Keratinocyte (primary cell): ENCODE measurements at regions not wholly inside any gene's neighbourhood (a gene's known extent, or its start where the extent isn't known, plus 50 kb on each side); places are given as distances from the start of the nearest gene placed in this dataset.

Experiments used
- DNase-seq: peaks from one replicate; pipeline ENCODE4 v3.0.0-alpha.2; 2011; ENCODE audit warnings: low read depth, missing footprints, low spot score
- FAIRE-seq: peaks from 2 replicates; lab custom pipeline; 2011; peaks lifted over from hg19 to GRCh38; lab: Jason Lieb, UNC
- H2AFZ ChIP-seq: 2 replicates; pipeline ENCODE4 v1.6.0; 2012; ENCODE audit warnings: low read length, control low read depth, inconsistent platforms; ENCODE audit not compliant: control insufficient read depth
- H3K27ac ChIP-seq: 2 replicates; pipeline ENCODE4 v1.5.1; 2011; ENCODE audit warnings: low read length; ENCODE audit not compliant: control insufficient read depth, insufficient read depth
- H3K27me3 ChIP-seq: 3 replicates; pipeline ENCODE4 v1.6.0; 2011; ENCODE audit warnings: low read length; ENCODE audit not compliant: control insufficient read depth, insufficient read depth; ENCODE audit errors: extremely low read depth
- H3K36me3 ChIP-seq, 2 experiments: 2 replicates in 1 of 2; 3 replicates in 1 of 2; pipeline ENCODE4 v1.5.1; 2011; ENCODE audit warnings: low read length in 2 of 2, mild to moderate bottlenecking in 1 of 2; ENCODE audit not compliant: control insufficient read depth in 2 of 2, insufficient read depth in 2 of 2; ENCODE audit errors: extremely low read depth in 1 of 2
- H3K4me1 ChIP-seq: 3 replicates; pipeline ENCODE4 v1.5.1; 2011; ENCODE audit warnings: low read length; ENCODE audit not compliant: control insufficient read depth, insufficient read depth; ENCODE audit errors: extremely low read depth
- H3K4me2 ChIP-seq: 3 replicates; pipeline ENCODE4 v1.6.0; 2011; ENCODE audit warnings: low read depth, low read length; ENCODE audit not compliant: control insufficient read depth, insufficient read depth; ENCODE audit errors: extremely low read depth
- H3K4me3 ChIP-seq, 3 experiments: fragments of 200-600 bp in 1 of 3; sonication (generic) in 1 of 3; 2 replicates in 2 of 3; 3 replicates in 1 of 3; pipeline ENCODE4 v1.5.1; 2011 to 2016; ENCODE audit warnings: low read length in 3 of 3, mild to moderate bottlenecking in 3 of 3, control low read depth in 2 of 3, inconsistent platforms in 1 of 3, low read depth in 1 of 3, mixed read lengths in 1 of 3, mixed run types in 1 of 3, moderate library complexity in 1 of 3; ENCODE audit not compliant: control insufficient read depth in 2 of 3, insufficient read depth in 2 of 3; ENCODE audit errors: extremely low read depth in 1 of 3
- H3K79me2 ChIP-seq: 2 replicates; pipeline ENCODE4 v1.6.0; 2012; ENCODE audit warnings: low read length; ENCODE audit not compliant: control insufficient read depth, insufficient read depth
- H3K9ac ChIP-seq: 3 replicates; pipeline ENCODE4 v1.6.0; 2011; ENCODE audit warnings: low read length; ENCODE audit not compliant: control insufficient read depth, insufficient read depth; ENCODE audit errors: extremely low read depth
- H3K9me1 ChIP-seq: 3 replicates; pipeline ENCODE4 v1.6.0; 2011; ENCODE audit warnings: low read length; ENCODE audit not compliant: control insufficient read depth, insufficient read depth; ENCODE audit errors: extremely low read depth
- H3K9me3 ChIP-seq: 2 replicates; pipeline ENCODE4 v1.5.1; 2012; ENCODE audit warnings: low read depth, low read length; ENCODE audit not compliant: control insufficient read depth
- H4K20me1 ChIP-seq: 3 replicates; pipeline ENCODE4 v1.6.0; 2011; ENCODE audit warnings: low read length; ENCODE audit not compliant: control insufficient read depth, insufficient read depth; ENCODE audit errors: extremely low read depth
- EZH2 ChIP-seq: IDR thresholded peaks from one replicate; pipeline ENCODE4 v1.6.1; 2012; ENCODE audit warnings: inconsistent platforms, mild to moderate bottlenecking, low read length, moderate library complexity
- dilution Hi-C: fragments of 300-500 bp; cut with MboI; formaldehyde crosslinking; loops from one replicate; pipeline ENCODE4 v1.7.0; 2020; ENCODE audit warnings: low sequenced_read_pairs; ENCODE audit not compliant: extremely low pct_ligation_motif_present
- TF ChIP-seq, protein P1 (sequence below), 3 experiments: IDR thresholded peaks in 1 of 3; conservative IDR thresholded peaks in 1 of 3; optimal IDR thresholded peaks in 1 of 3; 2 replicates in 2 of 3; 3 replicates in 1 of 3; pipeline versions ENCODE3 to v1.5.1; 2011; ENCODE audit warnings: low read length in 3 of 3, mild to moderate bottlenecking in 3 of 3, moderate library complexity in 2 of 3, control low read depth in 1 of 3, inconsistent platforms in 1 of 3; ENCODE audit not compliant: insufficient read depth in 2 of 3; ENCODE audit errors: extremely low read depth in 1 of 3

DNA sequence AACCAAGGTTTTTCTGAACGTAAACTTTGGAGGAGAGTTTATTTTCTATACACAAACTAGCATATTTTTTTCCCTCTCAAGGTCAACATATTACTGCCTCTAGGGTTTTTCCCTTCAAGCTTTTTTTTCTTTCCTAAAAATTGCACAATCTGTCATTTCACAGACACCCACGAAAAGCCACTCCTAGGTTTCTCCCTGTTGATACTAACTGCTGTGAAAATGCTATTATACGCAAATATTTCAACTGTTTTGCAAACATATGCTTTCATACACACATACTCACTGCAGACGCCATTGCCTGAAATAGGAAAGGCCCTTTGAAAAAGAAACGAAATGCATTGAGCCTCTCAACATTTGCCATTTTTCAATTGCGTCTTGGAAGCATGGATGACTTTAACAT is 333.0 kb downstream of the CD83 start:
- Histone ChIP-seq H3K27me3 (no peaks in the 10 kb centered on the region), H4K20me1 (no peaks in the 10 kb centered on the region), H3K79me2 (no peaks in the 10 kb centered on the region), H3K9me3 (no peaks in the 10 kb centered on the region), H3K9me1 (no peaks in the 10 kb centered on the region), H2AFZ (no peak overlapping the region), H3K4me2 (no peak overlapping the region), H3K9ac (no peak overlapping the region), H3K4me3 (no peak overlapping the region), H3K27ac (no peak overlapping the region), H3K36me3 (no peaks in the 10 kb centered on the region), H3K4me1 (peaks cover 19% of the 10 kb centered on the region)
- DNase-seq (no peak), FAIRE-seq (no peak)
- TF ChIP-seq EZH2: no peak
- TF ChIP-seq, protein P1, sequence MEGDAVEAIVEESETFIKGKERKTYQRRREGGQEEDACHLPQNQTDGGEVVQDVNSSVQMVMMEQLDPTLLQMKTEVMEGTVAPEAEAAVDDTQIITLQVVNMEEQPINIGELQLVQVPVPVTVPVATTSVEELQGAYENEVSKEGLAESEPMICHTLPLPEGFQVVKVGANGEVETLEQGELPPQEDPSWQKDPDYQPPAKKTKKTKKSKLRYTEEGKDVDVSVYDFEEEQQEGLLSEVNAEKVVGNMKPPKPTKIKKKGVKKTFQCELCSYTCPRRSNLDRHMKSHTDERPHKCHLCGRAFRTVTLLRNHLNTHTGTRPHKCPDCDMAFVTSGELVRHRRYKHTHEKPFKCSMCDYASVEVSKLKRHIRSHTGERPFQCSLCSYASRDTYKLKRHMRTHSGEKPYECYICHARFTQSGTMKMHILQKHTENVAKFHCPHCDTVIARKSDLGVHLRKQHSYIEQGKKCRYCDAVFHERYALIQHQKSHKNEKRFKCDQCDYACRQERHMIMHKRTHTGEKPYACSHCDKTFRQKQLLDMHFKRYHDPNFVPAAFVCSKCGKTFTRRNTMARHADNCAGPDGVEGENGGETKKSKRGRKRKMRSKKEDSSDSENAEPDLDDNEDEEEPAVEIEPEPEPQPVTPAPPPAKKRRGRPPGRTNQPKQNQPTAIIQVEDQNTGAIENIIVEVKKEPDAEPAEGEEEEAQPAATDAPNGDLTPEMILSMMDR (optimal IDR thresholded peaks at IDR 0.05 in 1 of 3, IDR thresholded peaks at IDR 0.05 in 1 of 3, conservative IDR thresholded peaks at IDR 0.05 in 1 of 3; ENCODE audit: extremely low read depth in 1 of 3, insufficient read depth in 2 of 3, low read length in 3 of 3): no peak
- dilution Hi-C loops: no loop called here

DNA sequence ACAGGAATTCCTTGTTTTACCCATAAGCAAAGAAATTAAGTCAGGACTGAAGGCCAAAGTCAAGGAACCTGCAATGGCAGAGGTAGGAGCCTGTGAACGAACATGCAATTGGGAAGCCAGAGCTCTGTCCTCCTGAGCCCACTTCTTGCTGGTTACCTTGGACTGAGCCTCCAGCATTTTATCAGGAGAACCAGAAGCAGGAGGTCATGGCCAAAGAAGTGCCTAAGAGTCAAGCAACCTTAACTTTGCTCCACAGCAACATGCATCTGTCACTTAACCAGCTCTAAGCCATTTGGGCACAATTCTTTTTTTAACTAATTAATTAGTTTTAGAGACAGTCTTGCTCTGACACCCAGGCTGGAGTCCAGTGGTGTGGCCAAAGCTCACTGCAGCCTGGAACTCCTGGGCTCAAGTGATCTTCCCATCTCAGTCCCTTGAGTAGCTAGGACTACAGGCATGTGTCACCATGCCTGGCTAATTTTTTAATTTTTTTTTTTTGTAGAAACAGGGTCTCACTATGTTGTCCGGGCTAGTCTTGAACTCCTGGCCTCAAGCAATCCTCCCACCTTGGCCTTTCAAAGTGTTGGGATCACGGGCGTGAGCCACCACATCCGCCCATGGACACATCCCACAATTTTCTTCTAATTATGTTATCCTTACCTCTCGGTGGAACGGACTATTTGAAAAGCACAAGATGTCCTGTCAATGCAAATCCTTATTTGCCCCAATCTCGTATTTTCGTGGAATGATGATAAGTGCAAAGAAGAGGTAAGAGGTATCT is 334.2 kb downstream of the CD83 start:
- Histone ChIP-seq H3K27ac (no peak overlapping the region), H3K9me1 (no peaks in the 10 kb centered on the region), H3K36me3 (no peaks in the 10 kb centered on the region), H3K9me3 (no peaks in the 10 kb centered on the region), H3K79me2 (no peaks in the 10 kb centered on the region), H3K4me2 (no peak overlapping the region), H3K4me3 (no peak overlapping the region), H3K9ac (no peak overlapping the region), H3K4me1 (peaks cover 22% of the 10 kb centered on the region), H3K27me3 (no peaks in the 10 kb centered on the region), H2AFZ (no peak overlapping the region), H4K20me1 (no peaks in the 10 kb centered on the region)
- dilution Hi-C loops: no loop called here
- TF ChIP-seq, protein P1 (optimal IDR thresholded peaks at IDR 0.05 in 1 of 3, IDR thresholded peaks at IDR 0.05 in 1 of 3, conservative IDR thresholded peaks at IDR 0.05 in 1 of 3; ENCODE audit: extremely low read depth in 1 of 3, insufficient read depth in 2 of 3, low read length in 3 of 3): no peak
- no peak for TF ChIP-seq EZH2
- no peak for FAIRE-seq
- DNase-seq: no peak
